ENCODE measurements at regions not wholly inside any gene's neighbourhood (a gene's known extent, or its start where the extent isn't known, plus 50 kb on each side); places are given as distances from the start of the nearest gene placed in this dataset.

- Histone ChIP-seq H3K9me3 (ENCODE audit: control extremely low read depth in 1 of 3, control insufficient read depth in 2 of 3, insufficient read depth in 1 of 3, low read length in 2 of 3) (no peaks in the 10 kb centered on the region), H2AFZ (ENCODE audit: insufficient read depth, low read depth, low read length, poor library complexity, severe bottlenecking) (no peak overlapping the region), H3K79me2 (ENCODE audit: control insufficient read depth, insufficient read depth, low read length) (no peaks in the 10 kb centered on the region), H3K36me3 (replicated peaks in 1 of 2; ENCODE audit: control extremely low read depth in 1 of 2, control insufficient read depth in 1 of 2, extremely low read depth in 1 of 2, insufficient read depth in 2 of 2, low read length in 1 of 2) (no peaks in the 10 kb centered on the region), H3K9ac (ENCODE audit: low read length) (no peak overlapping the region), H4K20me1 (ENCODE audit: control insufficient read depth, insufficient read depth, low read length, poor library complexity, severe bottlenecking) (no peaks in the 10 kb centered on the region), H3K27me3 (replicated peaks in 1 of 4; ENCODE audit: control extremely low read depth in 1 of 4, control insufficient read depth in 3 of 4, insufficient read depth in 4 of 4, low read length in 3 of 4) (no peaks in the 10 kb centered on the region), H3K27ac (ENCODE audit: low read length in 2 of 2) (no peak overlapping the region), H3K4me3 (ENCODE audit: control extremely low read depth in 1 of 5, extremely low read depth in 1 of 5, insufficient read depth in 1 of 5, low read depth in 2 of 5, low read length in 4 of 5) (no peak overlapping the region), H3K4me1 (ENCODE audit: control insufficient read depth in 2 of 2, insufficient read depth in 2 of 2, low read length in 2 of 2) (no peaks in the 10 kb centered on the region), H3K4me2 (replicated peaks; ENCODE audit: low read depth, low read length, poor library complexity, severe bottlenecking) (no peak overlapping the region)
- no peak for TF ChIP-seq EZH2 (IDR thresholded peaks at IDR 0.05; ENCODE audit: borderline replicate concordance, insufficient read depth, low read depth, low read length, poor library complexity, severe bottlenecking)
- TF ChIP-seq, protein P1, sequence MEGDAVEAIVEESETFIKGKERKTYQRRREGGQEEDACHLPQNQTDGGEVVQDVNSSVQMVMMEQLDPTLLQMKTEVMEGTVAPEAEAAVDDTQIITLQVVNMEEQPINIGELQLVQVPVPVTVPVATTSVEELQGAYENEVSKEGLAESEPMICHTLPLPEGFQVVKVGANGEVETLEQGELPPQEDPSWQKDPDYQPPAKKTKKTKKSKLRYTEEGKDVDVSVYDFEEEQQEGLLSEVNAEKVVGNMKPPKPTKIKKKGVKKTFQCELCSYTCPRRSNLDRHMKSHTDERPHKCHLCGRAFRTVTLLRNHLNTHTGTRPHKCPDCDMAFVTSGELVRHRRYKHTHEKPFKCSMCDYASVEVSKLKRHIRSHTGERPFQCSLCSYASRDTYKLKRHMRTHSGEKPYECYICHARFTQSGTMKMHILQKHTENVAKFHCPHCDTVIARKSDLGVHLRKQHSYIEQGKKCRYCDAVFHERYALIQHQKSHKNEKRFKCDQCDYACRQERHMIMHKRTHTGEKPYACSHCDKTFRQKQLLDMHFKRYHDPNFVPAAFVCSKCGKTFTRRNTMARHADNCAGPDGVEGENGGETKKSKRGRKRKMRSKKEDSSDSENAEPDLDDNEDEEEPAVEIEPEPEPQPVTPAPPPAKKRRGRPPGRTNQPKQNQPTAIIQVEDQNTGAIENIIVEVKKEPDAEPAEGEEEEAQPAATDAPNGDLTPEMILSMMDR (IDR thresholded peaks at IDR 0.05): no peak
- ChIA-PET POLR2A (no interaction called here), CTCF (no interaction called here)
- no peak for DNase-seq
- ATAC-seq (ENCODE audit: low read depth): no peak
- intact Hi-C loops (cut with micrococcal nuclease): no loop called here
- WGBS (ENCODE audit: insufficient coverage): 96% methylated on average over 3 of the region's 6 CpGs
- H3K4me3 Mint-ChIP-seq: no peak overlapping the region
- no peaks in the 10 kb centered on the region for H3K9me3 Mint-ChIP-seq (ENCODE audit: insufficient read depth)
- H3K27me3 Mint-ChIP-seq: peaks cover 19% of the 10 kb centered on the region
- H3K27ac Mint-ChIP-seq: no peak overlapping the region
- H3K4me1 Mint-ChIP-seq: no peaks in the 10 kb centered on the region
These were observed 320.8 kb upstream of the NFE2L3 start for GRCh38 chr7:25831062-25831691.

GRCh38 chr7:25831831-25832411, 320.1 kb upstream of the NFE2L3 start:
- no peaks in the 10 kb centered on the region for H4K20me1 ChIP-seq (ENCODE audit: control insufficient read depth, insufficient read depth, low read length, poor library complexity, severe bottlenecking)
- no peak overlapping the region for H2AFZ ChIP-seq (ENCODE audit: insufficient read depth, low read depth, low read length, poor library complexity, severe bottlenecking)
- no peak overlapping the region for H3K4me3 ChIP-seq (ENCODE audit: control extremely low read depth in 1 of 5, extremely low read depth in 1 of 5, insufficient read depth in 1 of 5, low read depth in 2 of 5, low read length in 4 of 5)
- no peaks in the 10 kb centered on the region for H3K27me3 ChIP-seq (replicated peaks in 1 of 4; ENCODE audit: control extremely low read depth in 1 of 4, control insufficient read depth in 3 of 4, insufficient read depth in 4 of 4, low read length in 3 of 4)
- ChIA-PET POLR2A (no interaction called here), CTCF (interaction anchor here (1.0 kb wide), 1 partner anchor 15 kb away, joined by 3 read pairs; no protein-coding TSS in a partner anchor)
- H3K4me3 Mint-ChIP-seq: no peak overlapping the region
- no peaks in the 10 kb centered on the region for H3K9me3 Mint-ChIP-seq (ENCODE audit: insufficient read depth)
- no peak for TF ChIP-seq EZH2 (IDR thresholded peaks at IDR 0.05; ENCODE audit: borderline replicate concordance, insufficient read depth, low read depth, low read length, poor library complexity, severe bottlenecking)
- TF ChIP-seq, protein P1 (IDR thresholded peaks at IDR 0.05): no peak
- no peak overlapping the region for H3K27ac ChIP-seq (ENCODE audit: low read length in 2 of 2)
- peaks cover 18% of the 10 kb centered on the region for H3K27me3 Mint-ChIP-seq
- H3K4me1 Mint-ChIP-seq: no peaks in the 10 kb centered on the region
- H3K27ac Mint-ChIP-seq: no peak overlapping the region
- intact Hi-C loops (cut with micrococcal nuclease): no loop called here
- ATAC-seq (ENCODE audit: low read depth) (no peak), DNase-seq (no peak)
- 100% methylated on average over 4 of the region's 8 CpGs for WGBS (ENCODE audit: insufficient coverage)
- H3K79me2 ChIP-seq (ENCODE audit: control insufficient read depth, insufficient read depth, low read length): no peaks in the 10 kb centered on the region
- H3K9me3 ChIP-seq (ENCODE audit: control extremely low read depth in 1 of 3, control insufficient read depth in 2 of 3, insufficient read depth in 1 of 3, low read length in 2 of 3): no peaks in the 10 kb centered on the region
- H3K4me2 ChIP-seq (replicated peaks; ENCODE audit: low read depth, low read length, poor library complexity, severe bottlenecking): no peak overlapping the region
- no peak overlapping the region for H3K9ac ChIP-seq (ENCODE audit: low read length)
- no peaks in the 10 kb centered on the region for H3K4me1 ChIP-seq (ENCODE audit: control insufficient read depth in 2 of 2, insufficient read depth in 2 of 2, low read length in 2 of 2)
- H3K36me3 ChIP-seq (replicated peaks in 1 of 2; ENCODE audit: control extremely low read depth in 1 of 2, control insufficient read depth in 1 of 2, extremely low read depth in 1 of 2, insufficient read depth in 2 of 2, low read length in 1 of 2): no peaks in the 10 kb centered on the region
